ENCODE measurements at regions not wholly inside any gene's neighbourhood (a gene's known extent, or its start where the extent isn't known, plus 50 kb on each side); places are given as distances from the start of the nearest gene placed in this dataset.

DNA sequence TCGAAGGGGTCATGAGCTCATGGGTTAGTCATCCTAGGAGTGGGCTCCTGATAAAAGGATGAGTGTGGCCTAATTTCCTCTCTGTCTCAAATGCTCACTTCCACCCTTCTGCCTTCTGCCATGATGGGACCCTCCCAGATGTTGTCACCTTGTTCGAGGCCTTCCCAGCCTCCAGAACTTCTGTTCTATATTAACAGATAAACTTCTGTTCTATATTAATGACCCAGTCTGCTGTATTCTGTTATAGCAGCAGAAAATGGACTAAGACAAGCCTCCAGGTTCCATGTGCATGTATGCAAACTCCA lies 583.2 kb downstream of the GLRX3 start:
- TF ChIP-seq, protein P1, sequence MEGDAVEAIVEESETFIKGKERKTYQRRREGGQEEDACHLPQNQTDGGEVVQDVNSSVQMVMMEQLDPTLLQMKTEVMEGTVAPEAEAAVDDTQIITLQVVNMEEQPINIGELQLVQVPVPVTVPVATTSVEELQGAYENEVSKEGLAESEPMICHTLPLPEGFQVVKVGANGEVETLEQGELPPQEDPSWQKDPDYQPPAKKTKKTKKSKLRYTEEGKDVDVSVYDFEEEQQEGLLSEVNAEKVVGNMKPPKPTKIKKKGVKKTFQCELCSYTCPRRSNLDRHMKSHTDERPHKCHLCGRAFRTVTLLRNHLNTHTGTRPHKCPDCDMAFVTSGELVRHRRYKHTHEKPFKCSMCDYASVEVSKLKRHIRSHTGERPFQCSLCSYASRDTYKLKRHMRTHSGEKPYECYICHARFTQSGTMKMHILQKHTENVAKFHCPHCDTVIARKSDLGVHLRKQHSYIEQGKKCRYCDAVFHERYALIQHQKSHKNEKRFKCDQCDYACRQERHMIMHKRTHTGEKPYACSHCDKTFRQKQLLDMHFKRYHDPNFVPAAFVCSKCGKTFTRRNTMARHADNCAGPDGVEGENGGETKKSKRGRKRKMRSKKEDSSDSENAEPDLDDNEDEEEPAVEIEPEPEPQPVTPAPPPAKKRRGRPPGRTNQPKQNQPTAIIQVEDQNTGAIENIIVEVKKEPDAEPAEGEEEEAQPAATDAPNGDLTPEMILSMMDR (conservative IDR thresholded peaks at IDR 0.05; ENCODE audit: low read depth, low read length), result no peak
- no peak for TF ChIP-seq EZH2 (IDR thresholded peaks at IDR 0.05; ENCODE audit: borderline replicate concordance, low read depth, low read length, poor library complexity, severe bottlenecking)

Data from A673 (cell line).